Renal cortex interstitium (tissue), 11 donors: ENCODE measurements at regions not wholly inside any gene's neighbourhood (a gene's known extent, or its start where the extent isn't known, plus 50 kb on each side); places are given as distances from the start of the nearest gene placed in this dataset.

Experiments used
- DNase-seq, 11 donors: peaks; one replicate each; pipeline ENCODE4 v3.0.0-alpha.2; 2013; ENCODE audit warnings: low read depth in 9 of 11, low spot score in 4 of 11; ENCODE audit errors: extremely low read depth in 1 of 11

- DNase-seq, result no peak
Measured at GRCh38 chr4:120443116-120443515, 376.5 kb upstream of the MAD2L1 start.

- no peak for DNase-seq
Measured at GRCh38 chr4:120440730-120441129, 374.1 kb upstream of the MAD2L1 start.

- no peak for DNase-seq
Measured at GRCh38 chr4:120435179-120435578, 368.5 kb upstream of the MAD2L1 start.

- DNase-seq, result no peak
Measured at GRCh38 chr4:120434756-120435155, 368.1 kb upstream of the MAD2L1 start.

- DNase-seq, result no peak
Measured at GRCh38 chr4:120432301-120432860, 365.7 kb upstream of the MAD2L1 start.

- DNase-seq, result no peak
Measured at GRCh38 chr4:120431180-120431579, 364.5 kb upstream of the MAD2L1 start.

GRCh38 chr4:120418146-120418545 is 351.5 kb upstream of the MAD2L1 start:
- DNase-seq, result no peak

- DNase-seq, result no peak
Measured at GRCh38 chr4:120415896-120416295, 349.2 kb upstream of the MAD2L1 start.

GRCh38 chr4:120406960-120407359 is 340.3 kb upstream of the MAD2L1 start:
- DNase-seq, result no peak

- no peak for DNase-seq
Measured at GRCh38 chr4:120403296-120403695, 336.6 kb upstream of the MAD2L1 start.

- DNase-seq, result no peak
Measured at GRCh38 chr4:120400441-120400840, 333.8 kb upstream of the MAD2L1 start.

- DNase-seq, result no peak
Measured at GRCh38 chr4:120399826-120400225, 333.2 kb upstream of the MAD2L1 start.

- DNase-seq, result no peak
Measured at GRCh38 chr4:120395746-120396145, 329.1 kb upstream of the MAD2L1 start.

GRCh38 chr4:120355881-120356280 is 289.2 kb upstream of the MAD2L1 start:
- no peak for DNase-seq

GRCh38 chr4:120354381-120354780 is 287.7 kb upstream of the MAD2L1 start:
- no peak for DNase-seq

- DNase-seq, result no peak
Measured at GRCh38 chr4:120353235-120353634, 286.6 kb upstream of the MAD2L1 start.

GRCh38 chr4:120352739-120353138 is 286.1 kb upstream of the MAD2L1 start:
- no peak for DNase-seq

GRCh38 chr4:120348948-120349347 is 282.3 kb upstream of the MAD2L1 start:
- DNase-seq, result no peak

GRCh38 chr4:120348521-120348920 is 281.9 kb upstream of the MAD2L1 start:
- no peak for DNase-seq

GRCh38 chr4:120331486-120332370 is 265.1 kb upstream of the MAD2L1 start:
- no peak for DNase-seq

- DNase-seq, result no peak
Measured at GRCh38 chr4:120329386-120329785, 262.7 kb upstream of the MAD2L1 start.
